K562 (cell line): ENCODE measurements at regions not wholly inside any gene's neighbourhood (a gene's known extent, or its start where the extent isn't known, plus 50 kb on each side); places are given as distances from the start of the nearest gene placed in this dataset.

Experiments used
- ATAC-seq: fragments of 200-7000 bp; cut with Tn5 transposase; 3 replicates; pipeline ENCODE4 v1.9.1; 2020; ENCODE audit warnings: moderate library complexity
- BruUV-seq: library from RNA; stranded (reverse); fragments of 400-500 nt; replicated peaks from 2 replicates; lab custom pipeline; 2021; lab: Mats Ljungman, UMichigan
- CTCF ChIA-PET: fragments of 300-600 bp; formaldehyde crosslinking; extraction: SDS; loops from one replicate; lab custom pipeline; 2021; ENCODE audit warnings: low intra/inter-chr PET ratio; lab: Yijun Ruan, JAX
- POLR2A ChIA-PET: fragments of 300-600, 350-650 bp; sonication (Branson Sonifier 250); formaldehyde crosslinking; extraction: SDS; loops from one replicate; lab custom pipeline; 2021; ENCODE audit warnings: antibody characterized with exemption, inconsistent platforms; lab: Yijun Ruan, JAX
- DNase-seq, 4 experiments: peaks; one replicate each; pipeline versions ENCODE4 v3.0.0 to v3.0.0-alpha.2; 2011 to 2018; ENCODE audit warnings: low spot score in 3 of 4, mixed read lengths in 3 of 4; ENCODE audit errors: extremely low read depth in 1 of 4
- FAIRE-seq: peaks from 2 replicates; lab custom pipeline; 2011; peaks lifted over from hg19 to GRCh38; lab: Jason Lieb, UNC
- H2AFZ ChIP-seq: 2 replicates; pipeline ENCODE4 v1.6.0; 2011; ENCODE audit warnings: low read depth, low read length, control low read depth, inconsistent platforms
- H3K27ac ChIP-seq: fragments of 200-600 bp; 3 replicates; pipeline ENCODE4 v1.8.0; 2011; ENCODE audit warnings: low read depth, mild to moderate bottlenecking, control low read depth, inconsistent platforms, low read length, moderate library complexity, mixed read lengths; ENCODE audit errors: extremely low read depth
- H3K27me3 ChIP-seq, 2 experiments: fragments of 300-600 bp in 1 of 2; 2 replicates in 1 of 2; 3 replicates in 1 of 2; pipeline versions ENCODE4 v1.6.0 to v1.8.0; 2011; ENCODE audit warnings: inconsistent platforms in 2 of 2, low read length in 2 of 2, mild to moderate bottlenecking in 1 of 2, mixed read lengths in 1 of 2, moderate library complexity in 1 of 2; ENCODE audit not compliant: control insufficient read depth in 2 of 2, insufficient read depth in 2 of 2
- H3K36me3 ChIP-seq: fragments of 300-600 bp; 3 replicates; pipeline ENCODE4 v1.8.0; 2011; ENCODE audit warnings: mild to moderate bottlenecking, low read length, inconsistent platforms; ENCODE audit not compliant: control insufficient read depth, insufficient read depth
- H3K4me1 ChIP-seq, 2 experiments: fragments of 200-600 bp in 1 of 2; replicated peaks in 1 of 2; 2 replicates in 1 of 2; 3 replicates in 1 of 2; pipeline versions ENCODE4 v1.5.1 to v1.8.0; 2011; ENCODE audit warnings: inconsistent platforms in 2 of 2, low read length in 2 of 2, mild to moderate bottlenecking in 1 of 2, mixed read lengths in 1 of 2, moderate library complexity in 1 of 2; ENCODE audit not compliant: control insufficient read depth in 2 of 2, insufficient read depth in 2 of 2
- H3K4me2 ChIP-seq: 2 replicates; pipeline ENCODE4 v1.6.1; 2011; ENCODE audit warnings: low read length, control low read depth, inconsistent platforms, mixed read lengths; ENCODE audit not compliant: insufficient read depth
- H3K4me3 ChIP-seq: fragments of 200-600 bp; sonication (generic), shearing (Covaris generic); 2 replicates; pipeline ENCODE4 v1.5.1; 2016; ENCODE audit warnings: control low read depth, inconsistent platforms
- H3K79me2 ChIP-seq: fragments of 200-600 bp; 3 replicates; pipeline ENCODE4 v1.8.0; 2011; ENCODE audit warnings: low read length, inconsistent platforms; ENCODE audit not compliant: control insufficient read depth, insufficient read depth
- H3K9ac ChIP-seq, 2 experiments: 2 replicates each; pipeline versions ENCODE4 v1.6.0 to v1.6.1; 2011; ENCODE audit warnings: low read depth in 2 of 2, low read length in 2 of 2, control low read depth in 1 of 2, inconsistent platforms in 1 of 2, mild to moderate bottlenecking in 1 of 2, mixed read lengths in 1 of 2; ENCODE audit not compliant: insufficient read depth in 1 of 2
- H3K9me1 ChIP-seq: one replicate; pipeline ENCODE4 v1.6.0; 2011; ENCODE audit warnings: inconsistent platforms, mild to moderate bottlenecking, low read length, moderate library complexity; ENCODE audit not compliant: control insufficient read depth, insufficient read depth
- H3K9me3 ChIP-seq: replicated peaks from 2 replicates; pipeline ENCODE4 v1.5.1; 2011; ENCODE audit warnings: low read depth, low read length, inconsistent platforms; ENCODE audit not compliant: control insufficient read depth, insufficient read depth
- H4K20me1 ChIP-seq: replicated peaks from 2 replicates; pipeline ENCODE4 v1.6.1; 2011; ENCODE audit warnings: low read length, inconsistent platforms, mixed read lengths; ENCODE audit not compliant: control insufficient read depth, insufficient read depth
- E2F6 ChIP-seq, 2 experiments: IDR thresholded peaks; 2 replicates each; pipeline ENCODE4 v1.6.1; 2011; ENCODE audit warnings: borderline replicate concordance in 1 of 2, control low read depth in 1 of 2, low read depth in 1 of 2, low read length in 1 of 2, mild to moderate bottlenecking in 1 of 2, mixed read lengths in 1 of 2, moderate library complexity in 1 of 2; ENCODE audit not compliant: insufficient read depth in 1 of 2, insufficient read length in 1 of 2, poor library complexity in 1 of 2, severe bottlenecking in 1 of 2; ENCODE audit errors: extremely low read depth in 1 of 2
- HDAC2 ChIP-seq: fragments of 450-650 bp; IDR thresholded peaks from 2 replicates; pipeline ENCODE4 v1.6.1; 2016; ENCODE audit warnings: mild to moderate bottlenecking
- HNRNPLL ChIP-seq: fragments of 200-400 bp; formaldehyde crosslinking; IDR thresholded peaks from 2 replicates; pipeline ENCODE4 v1.6.1; 2017; ENCODE audit warnings: low read length, low read depth, mild to moderate bottlenecking; ENCODE audit not compliant: poor library complexity, severe bottlenecking
- TRIM28 ChIP-seq: fragments of 450-650 bp; IDR thresholded peaks from 2 replicates; pipeline ENCODE4 v1.6.1; 2017
- WGBS: fragments of 100-300 bp; shearing (Covaris generic); methylation state at CpG from one replicate; pipeline ENCODE4 v1.1.6; 2016; ENCODE audit warnings: low coverage, mixed read lengths; ENCODE audit not compliant: insufficient coverage; ENCODE audit errors: missing lambda C conversion rate; 5-methylcytosine and 5-hydroxymethylcytosine counted together
- in situ Hi-C: fragments of 300-500 bp; cut with MboI; formaldehyde crosslinking; loops from 4 replicates; pipeline ENCODE4 v1.15.0; 2018; ENCODE audit warnings: inconsistent platforms, mixed read lengths
- intact Hi-C: fragments of 100-400 bp; cut with micrococcal nuclease; formaldehyde crosslinking; loops from 2 replicates; pipeline ENCODE4 v1.14.2; 2022
- TF ChIP-seq, protein P1 (sequence below), 2 experiments: fragments of 450-650 bp in 1 of 2; sonication (generic) in 1 of 2; formaldehyde crosslinking in 1 of 2; IDR thresholded peaks; 2 replicates each; pipeline versions ENCODE4 v1.7.1 to v1.9.0; 2016 to 2022; ENCODE audit warnings: inconsistent platforms in 1 of 2, mild to moderate bottlenecking in 1 of 2, missing genetic modification reagents in 1 of 2

DNA sequence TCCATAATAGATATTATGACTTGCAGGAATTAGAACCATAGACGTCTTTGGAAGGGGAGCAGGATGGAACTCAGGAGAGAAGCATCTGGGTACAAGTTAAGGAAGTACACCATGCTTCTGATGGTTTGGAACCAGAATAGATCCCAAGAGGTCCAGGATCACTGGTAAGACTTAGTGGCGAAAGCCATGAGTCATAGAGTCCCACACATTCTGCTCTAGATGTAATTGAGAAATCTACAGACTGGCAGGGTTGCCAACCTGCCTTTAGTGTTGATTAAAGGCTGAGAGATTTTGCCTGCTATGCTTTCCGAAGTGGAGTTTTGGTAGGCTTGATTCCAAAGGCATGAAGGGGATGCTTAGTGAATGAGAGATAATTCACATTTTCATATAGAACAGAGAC lies 57.1 kb upstream of the C1orf87 start:
- CTCF ChIA-PET = no interaction called here
- no peaks in the 10 kb centered on the region for H3K27me3 ChIP-seq
- no peaks in the 10 kb centered on the region for H3K9me3 ChIP-seq
- DNase-seq = no peak
- H3K27ac ChIP-seq = no peak overlapping the region
- H2AFZ ChIP-seq = no peak overlapping the region
- no peak overlapping the region for H3K4me3 ChIP-seq
- H3K9ac ChIP-seq = no peak overlapping the region
- H3K4me2 ChIP-seq = no peak overlapping the region
- H3K4me1 ChIP-seq = no peaks in the 10 kb centered on the region
- POLR2A ChIA-PET = no interaction called here
- H3K9me1 ChIP-seq = no peaks in the 10 kb centered on the region
- intact Hi-C loops = no loop called here
- no peaks in the 10 kb centered on the region for H4K20me1 ChIP-seq
- no TSS peak for BruUV-seq
- WGBS = 0% methylated on average over 3 of the region's 3 CpGs
- H3K79me2 ChIP-seq = no peaks in the 10 kb centered on the region
- TF ChIP-seq E2F6 (IDR thresholded peaks at IDR 0.05; ENCODE audit: borderline replicate concordance in 1 of 2, extremely low read depth in 1 of 2, insufficient read depth in 1 of 2, insufficient read length in 1 of 2, low read depth in 1 of 2, low read length in 1 of 2, poor library complexity in 1 of 2, severe bottlenecking in 1 of 2) = no peak
- TF ChIP-seq TRIM28 = no peak
- TF ChIP-seq, protein P1, sequence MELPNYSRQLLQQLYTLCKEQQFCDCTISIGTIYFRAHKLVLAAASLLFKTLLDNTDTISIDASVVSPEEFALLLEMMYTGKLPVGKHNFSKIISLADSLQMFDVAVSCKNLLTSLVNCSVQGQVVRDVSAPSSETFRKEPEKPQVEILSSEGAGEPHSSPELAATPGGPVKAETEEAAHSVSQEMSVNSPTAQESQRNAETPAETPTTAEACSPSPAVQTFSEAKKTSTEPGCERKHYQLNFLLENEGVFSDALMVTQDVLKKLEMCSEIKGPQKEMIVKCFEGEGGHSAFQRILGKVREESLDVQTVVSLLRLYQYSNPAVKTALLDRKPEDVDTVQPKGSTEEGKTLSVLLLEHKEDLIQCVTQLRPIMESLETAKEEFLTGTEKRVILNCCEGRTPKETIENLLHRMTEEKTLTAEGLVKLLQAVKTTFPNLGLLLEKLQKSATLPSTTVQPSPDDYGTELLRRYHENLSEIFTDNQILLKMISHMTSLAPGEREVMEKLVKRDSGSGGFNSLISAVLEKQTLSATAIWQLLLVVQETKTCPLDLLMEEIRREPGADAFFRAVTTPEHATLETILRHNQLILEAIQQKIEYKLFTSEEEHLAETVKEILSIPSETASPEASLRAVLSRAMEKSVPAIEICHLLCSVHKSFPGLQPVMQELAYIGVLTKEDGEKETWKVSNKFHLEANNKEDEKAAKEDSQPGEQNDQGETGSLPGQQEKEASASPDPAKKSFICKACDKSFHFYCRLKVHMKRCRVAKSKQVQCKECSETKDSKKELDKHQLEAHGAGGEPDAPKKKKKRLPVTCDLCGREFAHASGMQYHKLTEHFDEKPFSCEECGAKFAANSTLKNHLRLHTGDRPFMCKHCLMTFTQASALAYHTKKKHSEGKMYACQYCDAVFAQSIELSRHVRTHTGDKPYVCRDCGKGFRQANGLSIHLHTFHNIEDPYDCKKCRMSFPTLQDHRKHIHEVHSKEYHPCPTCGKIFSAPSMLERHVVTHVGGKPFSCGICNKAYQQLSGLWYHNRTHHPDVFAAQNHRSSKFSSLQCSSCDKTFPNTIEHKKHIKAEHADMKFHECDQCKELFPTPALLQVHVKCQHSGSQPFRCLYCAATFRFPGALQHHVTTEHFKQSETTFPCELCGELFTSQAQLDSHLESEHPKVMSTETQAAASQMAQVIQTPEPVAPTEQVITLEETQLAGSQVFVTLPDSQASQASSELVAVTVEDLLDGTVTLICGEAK (IDR thresholded peaks at IDR 0.05) = no peak
- TF ChIP-seq, protein P1 (CRISPR knock-in tag; IDR thresholded peaks at IDR 0.05) = no peak
- no peak for TF ChIP-seq HDAC2
- no peak for TF ChIP-seq HNRNPLL
- no peaks in the 10 kb centered on the region for H3K36me3 ChIP-seq
- in situ Hi-C loops = no loop called here
- FAIRE-seq = no peak
- no peak for ATAC-seq
